ENCODE measurements at regions not wholly inside any gene's neighbourhood (a gene's known extent, or its start where the extent isn't known, plus 50 kb on each side); places are given as distances from the start of the nearest gene placed in this dataset.
"Not testable (repeated sequence)": the region's sequence is repeated elsewhere in the genome, so short reads cannot be mapped to it uniquely, and the experiment has no call there.

DNA sequence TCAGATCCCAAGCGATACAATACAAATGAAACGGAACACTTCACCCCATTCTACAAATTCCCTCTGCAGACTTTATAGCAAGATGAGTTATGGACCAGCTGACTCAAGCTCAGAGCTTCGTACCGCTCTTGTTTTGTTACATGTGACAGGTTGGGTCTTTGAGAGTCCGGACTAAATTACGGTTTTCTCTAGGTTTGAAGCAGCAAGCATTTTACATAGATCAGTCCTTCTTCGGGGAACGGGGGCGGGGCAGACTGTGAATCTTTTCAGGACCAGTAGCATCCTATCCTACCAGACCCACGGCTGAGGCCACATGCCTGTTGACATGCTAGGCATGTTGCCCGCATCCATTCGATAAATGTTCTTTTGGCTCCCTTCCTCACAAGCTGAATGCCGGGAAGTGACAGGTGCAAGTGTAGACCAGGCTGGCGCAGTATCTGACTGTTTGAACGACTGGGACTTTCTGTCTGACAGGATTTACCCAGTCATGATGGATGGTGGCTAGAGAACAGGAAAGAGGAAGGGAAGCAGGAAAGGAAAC lies 811.0 kb upstream of the GRAMD2B start:
- no peak for DNase-seq (ENCODE audit: low read depth)

DNA sequence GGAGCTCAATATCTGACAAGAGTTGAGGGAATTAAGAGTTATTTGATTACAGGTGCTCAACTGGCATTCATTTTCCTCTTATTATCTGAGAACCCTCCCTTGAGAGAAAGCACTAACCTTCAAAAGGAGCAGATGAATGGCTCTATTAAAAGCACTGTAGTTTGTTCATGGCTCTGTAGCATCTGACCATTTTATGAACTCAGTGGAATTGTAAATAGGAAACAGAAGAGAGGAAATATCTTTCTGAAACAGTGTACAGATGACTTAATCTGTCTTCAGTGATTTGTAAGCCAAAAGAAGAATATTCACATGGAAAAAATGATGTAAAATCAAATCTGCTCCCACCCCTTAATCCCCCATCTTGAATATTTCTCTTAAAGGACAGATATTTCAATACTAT lies 810.4 kb upstream of the GRAMD2B start:
- no peak for DNase-seq (ENCODE audit: low read depth)

DNA sequence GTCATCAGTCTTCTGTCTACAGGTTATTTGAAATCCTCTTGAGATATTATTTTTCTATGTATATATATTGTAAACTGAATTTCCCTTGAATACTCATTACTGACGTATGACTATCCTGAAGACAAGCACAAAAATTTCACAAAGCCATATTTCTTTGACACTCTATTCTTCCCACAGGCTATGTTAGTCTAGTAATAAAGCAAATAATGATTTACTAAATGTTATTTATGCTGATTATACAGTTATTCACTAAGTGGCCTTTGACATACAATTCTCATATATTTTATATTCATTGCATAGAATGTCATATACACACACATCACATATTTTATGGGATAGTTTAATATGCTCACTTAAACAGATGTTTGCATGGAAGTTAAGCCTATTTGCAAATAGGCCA lies 793.0 kb upstream of the GRAMD2B start:
- no peak for DNase-seq (ENCODE audit: low read depth)

DNA sequence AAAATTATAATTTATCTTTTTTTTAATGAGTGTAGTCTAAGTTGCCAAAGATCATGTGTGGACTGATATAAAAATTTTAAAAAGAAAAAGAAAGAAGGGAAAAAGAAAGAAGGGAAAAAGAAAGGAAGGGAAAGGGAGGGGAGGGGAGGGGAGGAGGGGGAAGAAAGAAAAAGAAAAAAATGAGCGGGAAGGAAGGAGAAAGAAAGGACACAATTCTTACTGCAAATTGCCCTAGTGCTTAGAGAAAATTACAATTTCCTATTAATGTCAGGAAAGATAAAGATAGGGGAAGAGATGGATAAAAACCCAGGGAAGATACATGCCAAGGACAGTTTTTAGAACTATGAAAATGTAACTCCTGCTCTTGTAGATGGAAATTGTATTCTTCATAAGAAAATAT lies 789.7 kb upstream of the GRAMD2B start:
- DNase-seq (ENCODE audit: low read depth) = no peak

DNA sequence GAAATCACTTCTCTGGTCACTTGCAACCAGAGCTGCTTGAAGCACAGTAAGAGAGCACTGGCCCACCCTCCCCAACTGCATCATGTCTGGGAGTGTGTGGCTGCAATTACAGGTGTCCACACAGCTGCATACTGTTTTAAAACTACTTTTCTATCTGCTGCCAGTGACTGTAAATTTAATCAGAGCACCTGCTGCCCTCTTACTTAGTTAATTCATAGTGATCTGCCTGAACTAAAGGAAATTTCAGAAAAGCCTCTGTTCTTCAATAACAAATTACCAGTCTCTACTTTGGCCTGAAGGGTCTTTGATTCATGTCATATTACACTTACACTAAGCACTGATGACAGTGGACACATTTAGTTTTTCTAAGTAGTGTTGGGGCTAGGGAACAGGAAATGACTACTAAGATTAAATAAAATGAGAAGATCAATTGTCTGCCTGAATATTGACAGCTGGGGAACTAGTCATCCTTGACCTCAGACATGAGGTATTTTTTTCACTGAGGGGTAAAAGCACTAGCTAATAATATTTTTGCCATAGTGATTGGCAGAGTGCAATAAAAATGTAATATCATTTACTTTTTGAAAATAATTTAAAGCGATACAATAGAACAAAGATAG lies 788.9 kb upstream of the GRAMD2B start:
- no peak for DNase-seq (ENCODE audit: low read depth)

DNA sequence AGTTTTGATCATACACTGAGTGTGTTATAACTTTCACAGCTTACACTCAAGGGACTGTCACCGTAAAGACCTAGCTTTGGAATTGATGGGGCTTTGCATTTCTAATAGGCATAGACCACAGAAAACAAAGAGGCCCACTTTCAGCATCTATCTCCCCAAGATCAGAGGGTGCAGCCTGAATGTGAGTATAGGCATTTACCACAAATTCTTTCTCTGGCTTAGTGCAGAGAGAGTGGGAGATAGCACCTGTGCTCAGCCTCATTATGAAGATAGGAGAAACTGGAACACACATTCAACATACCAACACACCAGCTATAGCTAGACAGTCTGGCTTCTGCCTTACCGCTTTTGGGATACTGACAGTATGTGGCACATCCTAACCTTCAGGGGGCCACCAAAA lies 783.4 kb upstream of the GRAMD2B start:
- DNase-seq (ENCODE audit: low read depth) = no peak

DNA sequence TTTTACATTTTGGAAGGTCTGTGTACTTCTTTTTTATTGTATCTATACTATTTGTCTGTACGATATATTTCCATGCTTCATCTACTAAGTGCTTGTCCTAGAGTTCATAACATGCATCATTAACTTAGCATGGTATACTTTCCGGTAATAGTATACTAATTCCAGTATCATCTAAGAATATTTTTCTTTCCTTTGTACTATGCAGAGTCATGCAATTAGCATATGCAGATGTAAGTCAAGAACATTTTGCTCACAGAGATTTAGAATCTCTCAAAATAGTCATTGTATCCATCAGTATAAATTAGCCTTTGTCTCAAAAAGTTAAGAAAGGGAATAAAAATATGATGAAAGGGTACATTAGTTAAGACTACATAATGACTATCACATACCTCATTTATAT lies 770.4 kb upstream of the GRAMD2B start:
- no peak for DNase-seq (ENCODE audit: low read depth)

DNA sequence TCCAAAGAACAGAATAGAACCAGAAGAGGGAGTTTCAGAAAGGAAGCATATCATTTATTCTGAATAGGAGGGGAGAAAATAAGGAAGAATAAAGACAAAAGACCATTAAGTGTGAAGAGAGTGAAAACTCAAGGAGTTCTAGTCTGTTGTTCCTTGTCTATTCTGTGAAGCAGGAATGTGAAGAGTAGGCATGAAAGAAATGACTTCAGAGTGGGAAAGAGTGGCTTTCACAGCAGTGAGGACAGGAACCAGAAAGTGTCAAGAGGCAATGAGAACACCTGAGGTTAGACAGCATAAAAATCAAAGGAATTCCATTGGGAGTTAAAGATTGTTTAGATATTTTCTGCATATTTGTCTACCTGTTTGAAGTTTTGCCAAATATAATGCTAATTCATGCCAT lies 768.8 kb upstream of the GRAMD2B start:
- no peak for DNase-seq (ENCODE audit: low read depth)

DNA sequence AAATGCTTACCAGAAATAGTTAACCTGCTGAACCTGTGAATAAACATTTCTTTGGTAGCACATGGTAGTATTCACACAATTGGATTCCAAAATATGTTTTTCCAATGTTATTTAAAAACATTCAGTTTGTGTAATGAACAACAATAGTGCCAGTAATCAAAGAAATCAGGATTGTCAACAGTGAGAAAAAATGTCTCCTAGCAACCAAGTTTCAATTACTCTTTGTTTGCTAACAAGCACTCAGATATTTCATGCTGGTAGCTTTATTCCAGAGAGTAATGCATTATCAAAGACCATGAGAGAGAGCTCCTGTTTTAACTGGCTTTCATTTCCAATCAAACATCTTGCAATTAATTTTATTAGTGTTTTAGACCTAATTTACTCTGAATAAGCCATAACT lies 768.1 kb upstream of the GRAMD2B start:
- no peak for DNase-seq (ENCODE audit: low read depth)

DNA sequence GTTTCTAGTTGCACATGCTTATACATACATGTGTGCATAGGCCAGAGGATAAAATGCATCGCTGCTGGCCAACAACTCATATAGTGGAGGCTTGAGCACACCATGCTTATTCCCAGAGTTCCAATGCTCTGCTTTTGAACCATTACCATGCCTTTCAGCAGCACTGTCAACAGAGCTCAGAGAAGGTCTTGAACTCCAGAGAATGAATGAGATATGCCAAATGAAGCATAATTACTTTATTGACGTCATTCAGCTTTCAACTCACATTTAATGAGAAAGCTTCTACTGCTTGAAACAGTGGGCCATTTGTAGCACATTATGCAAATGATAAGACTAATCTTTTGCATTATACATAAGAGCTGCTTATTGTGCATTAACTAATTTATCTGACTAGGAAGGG lies 765.3 kb upstream of the GRAMD2B start:
- no peak for DNase-seq (ENCODE audit: low read depth)

DNA sequence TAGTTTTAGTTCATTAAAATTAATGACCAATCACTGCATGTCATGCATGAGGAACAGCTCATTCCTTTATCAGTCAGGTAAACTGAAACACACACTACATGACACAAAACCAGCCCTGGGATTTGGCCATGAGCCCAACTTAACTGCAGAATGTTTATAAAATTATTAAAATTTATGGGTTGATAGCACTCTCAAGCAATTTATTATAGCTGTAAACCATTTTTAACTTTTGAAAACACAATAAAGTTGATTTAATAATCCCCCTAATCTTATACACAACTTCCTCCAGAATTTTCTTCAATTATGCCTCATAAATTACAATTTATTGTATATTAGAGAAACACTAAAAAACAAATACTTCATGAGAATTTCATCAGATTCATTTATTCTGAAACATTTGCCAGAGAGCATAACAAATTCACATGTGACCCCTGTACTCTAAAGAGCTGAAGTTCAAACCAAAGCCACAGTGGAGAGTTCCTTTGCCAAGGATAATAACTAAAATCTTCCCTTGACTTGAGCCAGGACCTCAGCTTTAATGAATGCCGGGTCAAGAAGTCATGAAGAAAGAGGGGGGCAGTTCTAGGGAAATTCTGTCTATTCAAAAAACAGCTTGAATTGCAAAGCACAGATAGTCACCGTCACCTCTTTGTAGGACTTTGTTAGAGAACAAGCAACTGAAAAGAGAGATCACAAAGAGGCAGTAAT lies 763.7 kb upstream of the GRAMD2B start:
- no peak for DNase-seq (ENCODE audit: low read depth)

DNA sequence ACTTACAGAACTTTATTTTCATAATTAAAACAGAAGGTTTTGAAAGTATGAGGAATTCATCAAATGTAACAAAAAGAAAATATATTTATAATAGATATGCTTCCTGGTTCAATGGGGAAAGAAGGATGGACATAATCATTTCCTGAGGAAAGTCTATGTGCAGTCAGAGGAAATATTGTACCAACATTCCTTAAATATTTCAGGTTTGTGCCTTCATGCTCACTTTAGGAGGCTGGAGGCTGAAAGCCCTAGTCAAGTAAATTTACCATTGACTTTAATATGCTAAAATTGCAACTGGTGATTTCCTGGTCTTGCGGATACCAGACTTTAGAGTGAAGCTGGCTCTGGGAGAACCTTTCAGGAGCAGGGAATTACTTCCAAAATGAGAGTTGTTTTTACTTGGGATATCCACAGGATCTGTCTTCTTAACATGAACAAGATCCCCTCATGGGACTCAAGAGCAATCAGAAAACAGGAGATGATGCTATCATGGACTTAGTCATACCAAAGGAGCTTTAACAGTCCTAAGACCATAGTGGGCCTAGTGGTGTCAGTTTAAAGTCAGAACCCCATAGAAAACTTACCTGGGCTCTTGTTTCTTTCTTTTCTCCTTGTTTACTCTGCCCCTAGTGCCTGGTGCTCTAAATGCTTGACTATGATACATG lies 762.8 kb upstream of the GRAMD2B start:
- DNase-seq (ENCODE audit: low read depth) = no peak

DNA sequence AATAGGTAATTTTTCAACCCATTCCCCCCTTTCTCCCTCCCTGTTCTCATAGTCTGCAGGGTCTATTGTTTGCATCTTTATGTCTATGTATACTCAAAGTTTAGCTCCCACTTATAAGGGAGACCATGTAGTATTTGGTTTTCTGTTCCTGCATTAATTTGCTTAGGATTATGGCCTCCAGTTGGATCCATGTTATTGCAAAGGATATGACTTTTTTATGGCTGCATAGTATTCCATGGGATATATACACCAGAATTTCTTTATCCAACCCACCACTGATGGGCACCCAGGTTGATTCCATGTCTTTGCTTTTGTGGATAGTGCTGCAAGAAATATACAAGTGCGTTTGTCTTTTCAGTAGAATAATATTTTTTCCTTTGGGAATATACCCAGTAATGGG lies 761.6 kb upstream of the GRAMD2B start:
- DNase-seq (ENCODE audit: low read depth) = no peak

DNA sequence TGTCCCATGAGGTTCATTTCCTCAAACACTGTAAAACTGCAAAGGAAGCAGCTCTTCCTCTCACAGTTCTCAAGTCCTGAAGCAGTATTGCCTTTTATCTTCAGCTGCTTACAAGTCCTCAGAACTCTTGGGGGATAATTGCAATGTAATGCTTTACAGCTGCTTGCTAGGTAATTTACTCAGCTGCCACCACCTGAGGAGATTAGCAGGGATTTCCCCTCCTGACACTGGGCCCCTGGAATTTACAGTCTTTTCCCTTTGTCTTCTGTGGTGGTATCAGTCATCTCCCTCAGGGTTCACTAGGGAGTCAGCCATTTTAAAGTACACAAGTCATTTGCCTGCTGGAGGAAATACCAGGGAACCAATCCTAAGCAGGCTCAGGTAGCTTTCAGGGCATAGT lies 754.3 kb upstream of the GRAMD2B start:
- DNase-seq (ENCODE audit: low read depth) = no peak

DNA sequence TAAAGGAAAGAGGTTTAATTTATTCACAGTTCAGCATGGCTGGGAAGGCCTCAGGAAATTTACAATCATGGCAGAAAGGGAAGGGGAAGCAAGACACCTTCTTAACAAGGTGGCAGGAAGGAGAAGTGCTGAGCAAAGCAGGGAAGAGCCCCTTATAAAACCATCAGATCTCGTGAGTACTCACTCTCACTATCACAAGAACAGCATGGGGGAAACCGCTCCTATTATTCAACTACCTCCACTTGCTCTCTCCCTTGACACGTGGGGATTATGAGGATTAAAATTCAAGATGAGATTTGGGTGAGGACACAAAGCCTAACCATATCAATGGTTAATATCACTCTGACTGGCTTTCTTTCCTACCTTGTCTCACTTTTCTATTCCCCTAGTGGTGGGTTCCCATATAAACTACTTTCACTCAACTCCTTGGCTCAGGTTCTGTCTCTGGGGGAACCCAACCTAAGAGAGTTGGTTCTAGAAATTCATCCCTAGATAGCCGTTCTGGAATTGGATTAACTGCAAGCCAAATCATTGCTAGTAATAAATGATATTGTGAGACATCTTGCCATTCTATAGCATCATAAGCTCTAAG lies 749.8 kb upstream of the GRAMD2B start:
- DNase-seq (ENCODE audit: low read depth) = no peak

DNA sequence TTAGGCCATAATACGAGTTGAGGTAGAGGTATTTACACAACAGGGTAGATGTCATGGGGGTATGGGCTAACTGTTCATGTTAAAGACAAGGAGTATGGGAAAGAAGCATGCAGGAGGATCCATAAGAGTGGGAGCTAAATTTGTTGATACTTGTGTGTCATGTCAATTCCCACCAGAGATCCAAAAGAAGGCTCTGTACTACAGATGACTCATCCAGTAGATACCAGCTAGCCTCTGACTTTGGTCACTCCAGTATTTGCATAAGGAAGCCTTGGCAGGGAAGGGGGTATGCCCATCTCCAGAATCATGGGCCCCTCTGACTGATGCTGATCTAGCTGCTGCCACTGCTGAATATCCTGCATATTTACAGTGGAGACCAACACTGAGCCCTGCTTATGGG lies 743.7 kb upstream of the GRAMD2B start:
- no peak for DNase-seq (ENCODE audit: low read depth)

DNA sequence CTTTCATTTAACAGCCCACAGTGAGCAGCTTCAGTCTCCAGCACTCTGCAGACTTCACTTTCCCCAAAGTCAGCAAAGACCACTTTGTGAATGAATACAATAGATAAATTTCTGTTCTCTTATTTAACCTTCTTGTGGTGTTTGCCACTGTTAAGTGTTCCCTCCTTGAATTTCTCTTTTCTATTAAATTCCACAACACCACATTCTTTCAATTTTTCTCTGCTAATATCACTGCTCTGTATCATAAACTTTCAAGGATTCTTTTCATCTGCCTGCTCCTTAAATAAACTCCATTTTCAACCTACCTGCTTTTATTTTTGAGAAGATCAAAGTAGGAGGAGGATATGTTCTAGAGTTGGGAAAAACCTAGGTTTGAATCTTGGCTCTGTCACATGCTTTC lies 739.5 kb upstream of the GRAMD2B start:
- DNase-seq (ENCODE audit: low read depth) = no peak

DNA sequence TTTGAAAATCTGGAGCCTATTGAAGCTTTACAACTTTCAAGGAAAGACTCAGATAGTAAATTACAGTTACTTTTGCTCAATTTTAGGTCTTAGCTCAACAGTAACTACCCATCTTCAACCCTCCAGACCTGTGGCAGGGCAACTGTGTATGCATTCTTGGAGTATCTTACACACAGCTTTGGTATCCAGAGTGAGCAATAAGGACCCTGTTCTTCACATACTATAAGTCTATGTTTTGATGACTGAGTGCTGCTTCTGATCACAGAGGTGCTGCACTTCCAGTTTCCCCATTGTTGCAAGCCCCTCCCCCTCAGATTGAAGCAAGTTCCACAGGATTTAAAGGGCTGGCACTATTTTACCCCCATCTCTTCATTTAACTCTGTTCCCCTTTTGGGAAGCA lies 737.4 kb upstream of the GRAMD2B start:
- no peak for DNase-seq (ENCODE audit: low read depth)

DNA sequence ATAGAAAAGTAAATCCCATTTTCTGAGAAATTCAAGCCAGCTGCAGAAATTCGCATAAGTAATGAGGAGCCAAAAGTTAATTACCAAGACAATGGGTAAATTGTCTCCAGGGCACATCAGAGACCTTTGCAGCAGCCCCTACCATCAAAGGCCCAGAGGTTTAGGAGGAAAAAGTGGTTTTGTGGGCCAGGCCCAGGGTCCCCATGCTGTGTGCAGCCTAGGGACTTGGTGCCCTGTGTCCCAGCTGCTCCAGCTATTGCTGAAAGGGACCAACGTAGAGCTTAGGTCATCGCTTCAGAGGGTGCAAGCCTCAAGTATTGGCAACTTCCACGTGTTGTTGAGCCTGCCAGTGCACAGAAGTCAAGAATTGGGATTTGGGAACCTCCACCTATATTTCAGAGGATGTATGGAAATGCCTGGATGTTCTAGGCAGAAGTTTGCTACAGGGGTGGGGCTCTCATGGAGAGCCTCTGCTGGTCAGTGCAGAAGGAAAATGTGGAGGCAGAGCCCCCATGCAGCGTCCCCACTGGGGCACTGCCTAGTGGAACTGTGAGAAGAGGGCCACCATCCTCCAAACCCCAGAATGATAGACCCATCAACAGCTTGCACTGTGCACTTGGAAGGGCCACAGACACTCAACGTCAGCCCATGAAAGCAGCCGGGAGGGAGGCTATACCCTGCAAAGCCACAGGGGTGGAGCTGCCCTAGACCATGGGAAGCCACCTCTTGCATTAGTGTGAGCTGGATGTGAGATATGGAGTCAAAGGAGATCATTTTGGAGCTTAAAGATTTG lies 731.3 kb upstream of the GRAMD2B start:
- not testable (repeated sequence) for DNase-seq (ENCODE audit: low read depth)

DNA sequence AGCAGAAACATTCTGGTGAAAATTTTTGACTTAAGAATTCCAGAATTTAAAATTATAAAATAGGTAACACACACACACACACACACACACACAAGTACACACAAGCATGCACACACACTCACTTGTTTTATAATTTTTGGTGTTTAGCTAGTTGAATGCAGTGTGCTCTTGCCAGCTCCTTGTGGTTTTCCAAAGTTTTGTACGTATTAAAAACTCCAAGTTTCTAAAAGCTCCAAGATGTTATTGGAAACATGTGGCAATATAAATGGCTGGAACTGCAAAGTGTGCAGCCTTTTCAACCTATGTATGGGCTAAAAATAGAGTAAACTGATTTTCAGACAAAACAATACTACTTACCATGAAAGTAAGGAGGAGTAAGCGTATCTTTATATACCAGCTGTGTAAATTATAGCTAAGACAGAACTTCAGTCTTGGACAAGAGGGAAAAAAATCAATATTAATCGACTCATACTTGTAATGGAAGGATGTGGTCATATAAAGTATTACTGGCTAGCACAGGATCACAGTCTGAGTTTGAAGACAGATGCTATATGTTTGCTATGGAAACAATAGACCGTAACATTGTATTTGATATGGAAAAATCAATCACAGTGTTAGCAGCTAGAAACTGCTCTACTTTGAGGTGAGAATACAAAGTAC lies 727.1 kb upstream of the GRAMD2B start:
- no peak for DNase-seq (ENCODE audit: low read depth)

DNA sequence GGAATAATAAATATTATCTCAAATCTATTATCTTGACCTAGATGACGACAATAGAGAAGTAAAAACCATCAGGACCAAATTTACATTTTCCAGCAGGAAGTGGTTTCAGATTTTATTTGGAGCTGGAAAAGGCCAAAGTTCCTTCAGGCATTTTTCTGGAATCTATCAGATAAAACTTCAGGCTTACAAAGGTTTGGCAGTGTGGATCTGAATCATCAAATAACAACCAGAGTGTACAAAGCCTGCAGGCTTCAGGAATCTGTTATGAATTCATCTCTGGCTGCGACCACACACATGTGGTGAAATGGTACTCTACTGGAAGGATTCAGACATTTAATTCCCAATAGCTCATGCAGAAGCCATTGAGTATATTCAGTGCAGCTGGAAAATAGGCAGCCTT lies 726.4 kb upstream of the GRAMD2B start:
- DNase-seq (ENCODE audit: low read depth) = no peak

DNA sequence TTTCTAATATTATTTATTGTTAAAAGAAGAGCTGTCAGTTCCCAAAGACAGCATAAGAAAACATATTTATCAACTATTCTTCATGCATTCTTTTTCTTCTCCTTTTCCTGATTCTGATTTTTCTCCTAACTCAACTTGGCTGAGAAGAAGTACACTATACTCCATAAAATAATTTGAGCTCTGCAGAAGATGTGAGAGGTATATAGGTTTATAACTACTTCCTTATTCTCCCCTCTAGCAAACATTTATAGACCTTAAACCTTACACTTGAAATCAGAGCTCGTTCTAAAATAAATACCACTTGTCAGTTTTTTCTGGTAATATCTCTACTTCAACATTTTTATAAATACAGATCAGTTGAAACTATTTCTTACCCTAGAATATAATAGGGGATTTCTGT lies 724.8 kb upstream of the GRAMD2B start:
- no peak for DNase-seq (ENCODE audit: low read depth)
